A673 (cell line): ENCODE measurements at regions not wholly inside any gene's neighbourhood (a gene's known extent, or its start where the extent isn't known, plus 50 kb on each side); places are given as distances from the start of the nearest gene placed in this dataset.

Experiments
- CTCF ChIP-seq: fragments of 300-800, 200-600 bp; sonication (generic); conservative IDR thresholded peaks from 2 replicates; pipeline ENCODE4 v1.5.1; 2017; ENCODE audit warnings: low read depth, mild to moderate bottlenecking, antibody characterized with exemption, low read length, moderate library complexity, mixed read lengths
- EZH2 ChIP-seq: fragments of 200-600 bp; sonication (generic); IDR thresholded peaks from 2 replicates; pipeline ENCODE4 v1.6.1; 2017; ENCODE audit warnings: borderline replicate concordance, low read depth, mild to moderate bottlenecking, mixed read lengths, antibody characterized with exemption, low read length; ENCODE audit not compliant: poor library complexity, severe bottlenecking

- TF ChIP-seq CTCF = peak; percentile 26; the same call in 1 of the 2 replicates
- no peak for TF ChIP-seq EZH2
Measured at GRCh38 chr3:55405436-55405835, 81.7 kb downstream of the WNT5A start.
